Neural cell (in vitro differentiated cells): ENCODE measurements at regions not wholly inside any gene's neighbourhood (a gene's known extent, or its start where the extent isn't known, plus 50 kb on each side); places are given as distances from the start of the nearest gene placed in this dataset.
"Not testable (repeated sequence)": the region's sequence is repeated elsewhere in the genome, so short reads cannot be mapped to it uniquely, and the experiment has no call there.

ENCODE experiments used
- H2AFZ ChIP-seq: fragments of 200-600, 300-800 bp; sonication (generic), shearing (Covaris generic); 2 replicates; pipeline ENCODE4 v1.6.0; 2014; ENCODE audit warnings: low read depth, mild to moderate bottlenecking, antibody characterized with exemption, low read length, moderate library complexity
- H3F3A ChIP-seq: fragments of 200-600 bp; shearing (Covaris generic); 2 replicates; pipeline ENCODE4 v1.6.1; 2016; ENCODE audit warnings: mild to moderate bottlenecking, moderate library complexity, mixed read lengths, antibody characterized with exemption, low read length; ENCODE audit not compliant: insufficient read depth, poor library complexity, severe bottlenecking
- H3K27ac ChIP-seq: fragments of 200-600, 300-800 bp; sonication (generic), shearing (Covaris generic); 2 replicates; pipeline ENCODE4 v1.5.1; 2014; ENCODE audit warnings: mild to moderate bottlenecking, low read length, moderate library complexity
- H3K27me3 ChIP-seq: fragments of 300-800, 200-600 bp; sonication (generic), shearing (Covaris generic); 2 replicates; pipeline ENCODE4 v1.6.0; 2014; ENCODE audit warnings: mild to moderate bottlenecking, low read depth, low read length, moderate library complexity; ENCODE audit not compliant: insufficient read depth
- H3K36me3 ChIP-seq: fragments of 300-800, 200-600 bp; sonication (generic), shearing (Covaris generic); 2 replicates; pipeline ENCODE4 v1.5.1; 2014; ENCODE audit warnings: mild to moderate bottlenecking, antibody characterized with exemption, low read length, moderate library complexity; ENCODE audit not compliant: insufficient read depth
- H3K4me2 ChIP-seq: fragments of 300-800, 200-600 bp; sonication (generic), shearing (Covaris generic); 2 replicates; pipeline ENCODE4 v1.6.0; 2014; ENCODE audit warnings: mild to moderate bottlenecking, low read length
- H3K4me3 ChIP-seq: fragments of 300-800, 200-600 bp; sonication (generic), shearing (Covaris generic); 2 replicates; pipeline ENCODE4 v1.5.1; 2014; ENCODE audit warnings: mild to moderate bottlenecking, low read length, moderate library complexity
- H3K79me2 ChIP-seq: fragments of 200-600 bp; shearing (Covaris generic); replicated peaks from 2 replicates; pipeline ENCODE4 v1.6.0; 2014; ENCODE audit warnings: mild to moderate bottlenecking, low read length, moderate library complexity; ENCODE audit not compliant: insufficient read depth
- H3K9ac ChIP-seq: fragments of 300-800, 200-600 bp; sonication (generic), shearing (Covaris generic); 2 replicates; pipeline ENCODE4 v1.6.1; 2016; ENCODE audit warnings: mild to moderate bottlenecking, low read length, mixed read lengths
- H3K9me2 ChIP-seq: fragments of 200-600 bp; shearing (Covaris generic); 2 replicates; pipeline ENCODE4 v1.6.1; 2016; ENCODE audit warnings: mild to moderate bottlenecking, low read length, mixed read lengths; ENCODE audit not compliant: insufficient read depth
- H3K9me3 ChIP-seq: fragments of 200-600, 300-800 bp; sonication (generic), shearing (Covaris generic); 2 replicates; pipeline ENCODE4 v1.6.1; 2016; ENCODE audit warnings: mild to moderate bottlenecking, mixed run types, low read length, moderate library complexity, mixed read lengths
- H4K20me1 ChIP-seq: fragments of 200-600 bp; shearing (Covaris generic); 2 replicates; pipeline ENCODE4 v1.6.1; 2016; ENCODE audit warnings: mild to moderate bottlenecking, mixed run types; ENCODE audit not compliant: insufficient read depth
- CTCF ChIP-seq: fragments of 450-650 bp; IDR thresholded peaks from 2 replicates; pipeline ENCODE4 v1.5.1; 2014; ENCODE audit warnings: antibody characterized with exemption, mild to moderate bottlenecking, moderate library complexity; ENCODE audit not compliant: poor library complexity, severe bottlenecking
- EP300 ChIP-seq: fragments of 450-650 bp; conservative IDR thresholded peaks from 2 replicates; pipeline ENCODE4 v1.6.1; 2014; ENCODE audit warnings: antibody characterized with exemption, mild to moderate bottlenecking, moderate library complexity; ENCODE audit not compliant: poor library complexity, severe bottlenecking
- EZH2 ChIP-seq: fragments of 200-600, 300-800 bp; shearing (Covaris generic), sonication (generic); IDR thresholded peaks from 2 replicates; pipeline ENCODE4 v1.6.1; 2014; ENCODE audit warnings: antibody characterized with exemption, low read length, borderline replicate concordance, mild to moderate bottlenecking; ENCODE audit not compliant: insufficient read depth, poor library complexity, severe bottlenecking
- MXI1 ChIP-seq: fragments of 450-650 bp; conservative IDR thresholded peaks from 2 replicates; pipeline ENCODE4 v1.6.1; 2014; ENCODE audit warnings: antibody characterized with exemption, mild to moderate bottlenecking; ENCODE audit not compliant: poor library complexity, severe bottlenecking
- POLR2AphosphoS5 ChIP-seq: IDR thresholded peaks from 2 replicates; pipeline ENCODE4 v1.6.1; 2012
- RAD21 ChIP-seq: fragments of 450-650 bp; conservative IDR thresholded peaks from 2 replicates; pipeline ENCODE4 v1.6.1; 2014; ENCODE audit warnings: antibody characterized with exemption, mild to moderate bottlenecking, moderate library complexity
- SMC3 ChIP-seq: fragments of 450-650 bp; conservative IDR thresholded peaks from 2 replicates; pipeline ENCODE4 v1.6.1; 2014; ENCODE audit warnings: antibody characterized with exemption, mild to moderate bottlenecking, moderate library complexity; ENCODE audit not compliant: poor library complexity
- TAF1 ChIP-seq: IDR thresholded peaks from 2 replicates; pipeline ENCODE4 v1.6.1; 2012; ENCODE audit warnings: low read depth
- TF ChIP-seq, protein P1 (sequence below): IDR thresholded peaks from 2 replicates; pipeline ENCODE4 v1.6.1; 2012; ENCODE audit warnings: borderline replicate concordance

- TF ChIP-seq CTCF: no peak
Observed at GRCh38 chr7:16264036-16264819, 157.1 kb downstream of the CRPPA start (continued).

GRCh38 chr7:16263377-16263776, 158.0 kb downstream of the CRPPA start:
- H3K4me2 ChIP-seq, H4K20me1 ChIP-seq, H3K27ac ChIP-seq, H3K4me3 ChIP-seq, H2AFZ ChIP-seq, H3K79me2 ChIP-seq, H3K9me3 ChIP-seq, H3F3A ChIP-seq, H3K27me3 ChIP-seq, H3K36me3 ChIP-seq, H3K9me2 ChIP-seq, H3K9ac ChIP-seq: not testable (repeated sequence)

GRCh38 chr7:16261654-16262053, 159.7 kb downstream of the CRPPA start:
- Histone ChIP-seq H3K27me3 (no peaks in the 10 kb centered on the region), H4K20me1 (no peaks in the 10 kb centered on the region), H2AFZ (no peak overlapping the region), H3K27ac (no peak overlapping the region), H3K9me3 (no peaks in the 10 kb centered on the region), H3K4me3 (no peak overlapping the region), H3K9ac (no peak overlapping the region), H3K9me2 (no peaks in the 10 kb centered on the region), H3K36me3 (no peaks in the 10 kb centered on the region), H3K4me2 (no peak overlapping the region), H3K79me2 (no peaks in the 10 kb centered on the region), H3F3A (no peaks in the 10 kb centered on the region)
- TF ChIP-seq MXI1 (no peak), RAD21 (no peak), POLR2AphosphoS5 (no peak), EZH2 (no peak), EP300 (no peak), CTCF (no peak), TAF1 (no peak), SMC3 (no peak)
- TF ChIP-seq, protein P1, sequence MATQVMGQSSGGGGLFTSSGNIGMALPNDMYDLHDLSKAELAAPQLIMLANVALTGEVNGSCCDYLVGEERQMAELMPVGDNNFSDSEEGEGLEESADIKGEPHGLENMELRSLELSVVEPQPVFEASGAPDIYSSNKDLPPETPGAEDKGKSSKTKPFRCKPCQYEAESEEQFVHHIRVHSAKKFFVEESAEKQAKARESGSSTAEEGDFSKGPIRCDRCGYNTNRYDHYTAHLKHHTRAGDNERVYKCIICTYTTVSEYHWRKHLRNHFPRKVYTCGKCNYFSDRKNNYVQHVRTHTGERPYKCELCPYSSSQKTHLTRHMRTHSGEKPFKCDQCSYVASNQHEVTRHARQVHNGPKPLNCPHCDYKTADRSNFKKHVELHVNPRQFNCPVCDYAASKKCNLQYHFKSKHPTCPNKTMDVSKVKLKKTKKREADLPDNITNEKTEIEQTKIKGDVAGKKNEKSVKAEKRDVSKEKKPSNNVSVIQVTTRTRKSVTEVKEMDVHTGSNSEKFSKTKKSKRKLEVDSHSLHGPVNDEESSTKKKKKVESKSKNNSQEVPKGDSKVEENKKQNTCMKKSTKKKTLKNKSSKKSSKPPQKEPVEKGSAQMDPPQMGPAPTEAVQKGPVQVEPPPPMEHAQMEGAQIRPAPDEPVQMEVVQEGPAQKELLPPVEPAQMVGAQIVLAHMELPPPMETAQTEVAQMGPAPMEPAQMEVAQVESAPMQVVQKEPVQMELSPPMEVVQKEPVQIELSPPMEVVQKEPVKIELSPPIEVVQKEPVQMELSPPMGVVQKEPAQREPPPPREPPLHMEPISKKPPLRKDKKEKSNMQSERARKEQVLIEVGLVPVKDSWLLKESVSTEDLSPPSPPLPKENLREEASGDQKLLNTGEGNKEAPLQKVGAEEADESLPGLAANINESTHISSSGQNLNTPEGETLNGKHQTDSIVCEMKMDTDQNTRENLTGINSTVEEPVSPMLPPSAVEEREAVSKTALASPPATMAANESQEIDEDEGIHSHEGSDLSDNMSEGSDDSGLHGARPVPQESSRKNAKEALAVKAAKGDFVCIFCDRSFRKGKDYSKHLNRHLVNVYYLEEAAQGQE: no peak
